CD4-positive, alpha-beta T cell treated with Interleukin-15 for 1 hour (primary cell): ENCODE measurements at regions not wholly inside any gene's neighbourhood (a gene's known extent, or its start where the extent isn't known, plus 50 kb on each side); places are given as distances from the start of the nearest gene placed in this dataset.

Source experiments
- DNase-seq: peaks from one replicate; pipeline ENCODE4 v3.0.0-alpha.2; 2020

GRCh38 chr6:159099276-159099675, 54.5 kb upstream of the TAGAP start:
- DNase-seq, result no peak

DNA sequence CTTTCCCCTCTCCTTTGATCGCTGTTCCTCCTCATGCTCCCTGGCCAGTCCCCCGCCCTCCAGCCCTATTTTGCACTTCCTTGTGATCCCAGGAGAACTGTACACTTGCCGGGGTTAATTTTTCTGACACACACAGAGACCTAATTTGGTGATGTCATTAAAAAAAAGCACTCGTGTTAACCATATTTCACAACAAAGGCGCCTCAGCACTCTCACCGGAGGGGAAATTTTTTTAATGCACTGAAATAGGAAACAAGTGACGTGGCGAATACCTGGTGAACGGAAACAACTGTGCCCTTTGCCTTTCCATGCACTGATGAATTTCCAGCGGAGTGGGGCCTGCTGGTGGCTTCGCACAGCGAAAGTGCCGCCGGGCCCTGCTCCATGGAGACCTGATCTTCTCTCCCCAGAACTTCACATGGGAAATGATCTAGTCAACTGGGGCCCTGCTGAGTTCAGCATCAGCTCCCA, 53.9 kb upstream of the TAGAP start:
- DNase-seq, result peak; percentile 86

DNA sequence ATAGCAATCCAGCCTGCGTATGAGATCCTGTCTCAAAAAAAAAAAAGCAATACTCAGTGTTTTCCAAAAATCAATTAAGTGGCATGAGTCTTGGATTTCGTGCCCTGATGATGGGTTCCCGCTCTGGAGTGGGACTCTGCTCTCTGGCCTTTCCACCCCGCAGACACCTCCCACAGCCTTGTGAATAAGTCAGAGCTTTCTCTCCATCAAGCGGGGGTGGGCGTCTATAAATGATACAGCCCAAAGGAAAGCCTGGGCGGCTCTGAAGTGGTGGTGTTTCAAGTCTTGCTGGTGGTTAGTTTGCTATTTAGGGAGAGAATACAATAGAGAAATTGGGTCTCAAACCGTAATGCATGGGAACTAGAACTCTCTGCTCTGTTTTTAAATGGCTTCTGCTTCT, 52.5 kb upstream of the TAGAP start:
- no peak for DNase-seq

- DNase-seq, result no peak
Observed at GRCh38 chr6:159095616-159096015, 50.8 kb upstream of the TAGAP start.

GRCh38 chr6:159094444-159095252, 49.9 kb upstream of the TAGAP start:
- peak; percentile 87 for DNase-seq
